IMR-90 (cell line): ENCODE measurements at regions not wholly inside any gene's neighbourhood (a gene's known extent, or its start where the extent isn't known, plus 50 kb on each side); places are given as distances from the start of the nearest gene placed in this dataset.

Source experiments
- ATAC-seq: fragments of 200-7000 bp; cut with Tn5 transposase; 2 replicates; pipeline ENCODE4 v1.9.1; 2020; ENCODE audit warnings: low read depth, mild to moderate bottlenecking, moderate library complexity
- BruUV-seq: library from RNA; stranded (reverse); fragments of 400-500 nt; replicated peaks from 2 replicates; lab custom pipeline; 2021; lab: Mats Ljungman, UMichigan
- CTCF ChIA-PET: fragments of 300-600 bp; formaldehyde crosslinking; extraction: SDS; loops from one replicate; lab custom pipeline; 2021; ENCODE audit warnings: antibody characterized with exemption; lab: Yijun Ruan, JAX
- POLR2A ChIA-PET: fragments of 300-600 bp; sonication (Branson Sonifier 250); formaldehyde crosslinking; loops from one replicate; lab custom pipeline; 2022; ENCODE audit warnings: antibody characterized with exemption; ENCODE audit not compliant: unreplicated experiment; lab: Charles Lee
- DNase-seq: peaks from one replicate; pipeline ENCODE4 v3.0.0; 2013
- H2AFZ ChIP-seq: replicated peaks from 2 replicates; pipeline ENCODE3; 2013; ENCODE audit warnings: low read length, mild to moderate bottlenecking; ENCODE audit not compliant: poor library complexity
- H2AK5ac ChIP-seq: 2 replicates; pipeline ENCODE4 v1.6.1; 2013; ENCODE audit warnings: low read depth, low read length, inconsistent platforms
- H2AK9ac ChIP-seq: replicated peaks from 2 replicates; pipeline ENCODE3; 2013; ENCODE audit warnings: mild to moderate bottlenecking, low read depth, low read length, moderate library complexity; ENCODE audit not compliant: poor library complexity
- H2BK120ac ChIP-seq: 2 replicates; pipeline ENCODE4 v1.6.1; 2013; ENCODE audit warnings: low read depth, low read length, inconsistent platforms
- H2BK15ac ChIP-seq: 3 replicates; pipeline ENCODE4 v1.6.1; 2013; ENCODE audit warnings: low read depth, low read length, inconsistent platforms
- H2BK20ac ChIP-seq: 2 replicates; pipeline ENCODE4 v1.6.1; 2013; ENCODE audit warnings: low read depth, mild to moderate bottlenecking, inconsistent platforms, low read length, moderate library complexity
- H2BK5ac ChIP-seq: 2 replicates; pipeline ENCODE4 v1.6.1; 2013; ENCODE audit warnings: mild to moderate bottlenecking, low read depth, low read length, inconsistent platforms; ENCODE audit not compliant: poor library complexity, severe bottlenecking
- H3K14ac ChIP-seq: replicated peaks from 2 replicates; pipeline ENCODE4 v1.6.1; 2013; ENCODE audit warnings: low read depth, low read length, inconsistent platforms
- H3K18ac ChIP-seq: 2 replicates; pipeline ENCODE4 v1.6.1; 2013; ENCODE audit warnings: low read depth, low read length, control low read depth
- H3K23ac ChIP-seq: 2 replicates; pipeline ENCODE4 v1.6.1; 2013; ENCODE audit warnings: low read depth, low read length, inconsistent platforms
- H3K27ac ChIP-seq: 2 replicates; pipeline ENCODE4 v1.5.1; 2013; ENCODE audit warnings: mild to moderate bottlenecking, control low read depth, low read length; ENCODE audit not compliant: insufficient read depth
- H3K27me3 ChIP-seq: 2 replicates; pipeline ENCODE4 v1.6.1; 2013; ENCODE audit warnings: low read length; ENCODE audit not compliant: control insufficient read depth, insufficient read depth
- H3K36me3 ChIP-seq: 2 replicates; pipeline ENCODE4 v1.6.1; 2013; ENCODE audit warnings: low read length, mixed read lengths; ENCODE audit not compliant: control insufficient read depth, insufficient read depth
- H3K4ac ChIP-seq: 2 replicates; pipeline ENCODE4 v1.6.1; 2013; ENCODE audit warnings: low read depth, low read length, inconsistent platforms
- H3K4me1 ChIP-seq: 2 replicates; pipeline ENCODE4 v1.6.1; 2013; ENCODE audit warnings: low read length, mixed read lengths; ENCODE audit not compliant: control insufficient read depth, insufficient read depth
- H3K4me2 ChIP-seq: 2 replicates; pipeline ENCODE4 v1.6.1; 2013; ENCODE audit warnings: low read depth, mild to moderate bottlenecking, control low read depth, low read length, moderate library complexity
- H3K4me3 ChIP-seq: 2 replicates; pipeline ENCODE4 v1.5.1; 2013; ENCODE audit warnings: low read depth, mild to moderate bottlenecking, control low read depth, low read length, moderate library complexity; ENCODE audit not compliant: insufficient read depth
- H3K56ac ChIP-seq: 2 replicates; pipeline ENCODE4 v1.6.1; 2013; ENCODE audit warnings: low read length, inconsistent platforms; ENCODE audit not compliant: insufficient read depth; ENCODE audit errors: extremely low read depth
- H3K79me1 ChIP-seq, 2 experiments: 2 replicates each; pipeline ENCODE4 v1.6.1; 2013; ENCODE audit warnings: low read length in 2 of 2, inconsistent platforms in 1 of 2, low read depth in 1 of 2
- H3K9ac ChIP-seq: 2 replicates; pipeline ENCODE4 v1.6.1; 2013; ENCODE audit warnings: low read depth, low read length, control low read depth
- H3K9me1 ChIP-seq: 2 replicates; pipeline ENCODE4 v1.6.1; 2013; ENCODE audit warnings: low read length, inconsistent platforms; ENCODE audit not compliant: insufficient read depth
- H3K9me3 ChIP-seq: 2 replicates; pipeline ENCODE4 v1.6.1; 2013; ENCODE audit warnings: low read length; ENCODE audit not compliant: control insufficient read depth, insufficient read depth
- H4K20me1 ChIP-seq: 2 replicates; pipeline ENCODE4 v1.6.1; 2013; ENCODE audit warnings: low read length, inconsistent platforms; ENCODE audit not compliant: insufficient read depth
- H4K5ac ChIP-seq: 2 replicates; pipeline ENCODE4 v1.6.1; 2013; ENCODE audit warnings: mild to moderate bottlenecking, low read depth, low read length, control low read depth
- H4K8ac ChIP-seq, 2 experiments: 2 replicates each; pipeline ENCODE4 v1.6.1; 2013; ENCODE audit warnings: low read depth in 2 of 2, low read length in 2 of 2, control low read depth in 1 of 2, inconsistent platforms in 1 of 2
- H4K91ac ChIP-seq: 2 replicates; pipeline ENCODE4 v1.6.1; 2013; ENCODE audit warnings: low read depth, low read length, inconsistent platforms; ENCODE audit not compliant: insufficient read depth
- FOS ChIP-seq: fragments of 150-350 bp; IDR thresholded peaks from 2 replicates; pipeline ENCODE4 v1.6.1; 2016; ENCODE audit warnings: low read depth, low read length
- MAFK ChIP-seq: IDR thresholded peaks from 2 replicates; pipeline ENCODE4 v1.6.1; 2012; ENCODE audit warnings: low read depth, low read length, improper control_type of control experiment
- MXI1 ChIP-seq: IDR thresholded peaks from 2 replicates; pipeline ENCODE4 v1.6.1; 2012; ENCODE audit warnings: low read depth, mild to moderate bottlenecking, low read length, moderate library complexity, borderline replicate concordance
- RCOR1 ChIP-seq: IDR thresholded peaks from 2 replicates; pipeline ENCODE4 v1.6.1; 2012; ENCODE audit warnings: mild to moderate bottlenecking, low read length, improper control_type of control experiment; ENCODE audit not compliant: insufficient replicate concordance
- SMC3 ChIP-seq: fragments of 150-350 bp; IDR thresholded peaks from 2 replicates; pipeline ENCODE4 v1.6.1; 2016; ENCODE audit warnings: low read depth, mild to moderate bottlenecking, antibody characterized with exemption, low read length, moderate library complexity
- WGBS, 2 experiments: methylation state at CpG; one replicate each; pipeline versions ENCODE4 v1.1.5 to v1.1.7; 2013; ENCODE audit warnings: missing lambda C conversion rate in 2 of 2; ENCODE audit not compliant: insufficient read length in 1 of 2; ENCODE audit errors: extremely low coverage in 2 of 2; 5-methylcytosine and 5-hydroxymethylcytosine counted together
- dilution Hi-C: fragments of 300-500 bp; cut with HindIII; formaldehyde crosslinking; loops from one replicate; pipeline ENCODE4 v1.14.3; 2018; ENCODE audit warnings: low sequenced_read_pairs; ENCODE audit not compliant: unreplicated experiment
- in situ Hi-C: fragments of 300-500 bp; cut with MboI; formaldehyde crosslinking; loops from 3 replicates; pipeline ENCODE4 v1.14.3; 2019; ENCODE audit warnings: low sequenced_read_pairs, inconsistent platforms, mixed read lengths
- intact Hi-C: fragments of 100-400 bp; cut with micrococcal nuclease; formaldehyde crosslinking; loops from 2 replicates; pipeline ENCODE4 v1.10.0; 2022

GRCh38 chr5:101370181-101370580, 467.1 kb upstream of the ST8SIA4 start:
- H3K23ac ChIP-seq: no peak overlapping the region
- dilution Hi-C loops: no loop called here
- no peaks in the 10 kb centered on the region for H4K20me1 ChIP-seq
- H2AK5ac ChIP-seq: no peak overlapping the region
- H3K9me1 ChIP-seq: no peaks in the 10 kb centered on the region
- H4K8ac ChIP-seq: no peak overlapping the region
- intact Hi-C loops: no loop called here
- H3K56ac ChIP-seq: no peak overlapping the region
- CTCF ChIA-PET: interaction anchor here (0.6 kb wide), 1 partner anchor 498 kb away, joined by 3 read pairs; no protein-coding TSS in a partner anchor
- no peak overlapping the region for H4K91ac ChIP-seq
- H2BK20ac ChIP-seq: no peak overlapping the region
- no peak overlapping the region for H3K27ac ChIP-seq
- no peak overlapping the region for H3K4me3 ChIP-seq
- no peak overlapping the region for H2BK5ac ChIP-seq
- TF ChIP-seq SMC3 (no peak), MAFK (no peak), MXI1 (no peak), FOS (no peak), RCOR1 (no peak)
- no CpG with 5 or more reads among the region's 8 CpGs for WGBS, 2 experiments
- ATAC-seq (no peak), DNase-seq (no peak)
- no peaks in the 10 kb centered on the region for H3K36me3 ChIP-seq
- H3K9ac ChIP-seq: no peak overlapping the region
- no peak overlapping the region for H3K4me2 ChIP-seq
- no peaks in the 10 kb centered on the region for H3K4me1 ChIP-seq
- H4K5ac ChIP-seq: no peak overlapping the region
- H3K4ac ChIP-seq: no peak overlapping the region
- no peak overlapping the region for H2AFZ ChIP-seq
- no peaks in the 10 kb centered on the region for H3K79me1 ChIP-seq
- in situ Hi-C loops: no loop called here
- BruUV-seq: no TSS peak
- H2BK120ac ChIP-seq: no peak overlapping the region
- H2AK9ac ChIP-seq: no peak overlapping the region
- POLR2A ChIA-PET: no interaction called here
- no peak overlapping the region for H2BK15ac ChIP-seq
- H3K14ac ChIP-seq: no peak overlapping the region
- no peaks in the 10 kb centered on the region for H3K9me3 ChIP-seq
- H3K18ac ChIP-seq: no peak overlapping the region
- H3K27me3 ChIP-seq: no peaks in the 10 kb centered on the region
